Endothelial cell of hepatic sinusoid (primary cell): ENCODE measurements at regions not wholly inside any gene's neighbourhood (a gene's known extent, or its start where the extent isn't known, plus 50 kb on each side); places are given as distances from the start of the nearest gene placed in this dataset.
"Not testable (repeated sequence)": the region's sequence is repeated elsewhere in the genome, so short reads cannot be mapped to it uniquely, and the experiment has no call there.

ENCODE experiments used
- in situ Hi-C: cut with HindIII; loops from 2 replicates; pipeline ENCODE4 v1.10.0; 2017; ENCODE audit warnings: low sequenced_read_pairs

- in situ Hi-C loops = no loop called here
These were observed 480.1 kb upstream of the SMARCA2 start for GRCh38 chr9:1535051-1535450.

GRCh38 chr9:1535599-1535998 is 479.5 kb upstream of the SMARCA2 start:
- in situ Hi-C loops = no loop called here

- in situ Hi-C loops = no loop called here
These were observed 478.5 kb upstream of the SMARCA2 start for GRCh38 chr9:1536522-1537170.

GRCh38 chr9:1538301-1538700 is 476.8 kb upstream of the SMARCA2 start:
- in situ Hi-C loops = no loop called here

GRCh38 chr9:1539216-1539615 is 475.9 kb upstream of the SMARCA2 start:
- in situ Hi-C loops = no loop called here

- in situ Hi-C loops = no loop called here
These were observed 464.5 kb upstream of the SMARCA2 start for GRCh38 chr9:1550636-1551035.

- in situ Hi-C loops = no loop called here
These were observed 460.8 kb upstream of the SMARCA2 start for GRCh38 chr9:1554081-1555035.

- in situ Hi-C loops = not testable (repeated sequence)
These were observed 456.5 kb upstream of the SMARCA2 start for GRCh38 chr9:1558666-1559065.

GRCh38 chr9:1575939-1576338 is 439.2 kb upstream of the SMARCA2 start:
- in situ Hi-C loops = no loop called here

- in situ Hi-C loops = no loop called here
These were observed 434.9 kb upstream of the SMARCA2 start for GRCh38 chr9:1580215-1580614.

GRCh38 chr9:1581926-1582325 is 433.2 kb upstream of the SMARCA2 start:
- in situ Hi-C loops = no loop called here

- in situ Hi-C loops = no loop called here
These were observed 423.8 kb upstream of the SMARCA2 start for GRCh38 chr9:1591310-1591709.

GRCh38 chr9:1598270-1598669 is 416.9 kb upstream of the SMARCA2 start:
- in situ Hi-C loops = no loop called here

GRCh38 chr9:1599961-1600360 is 415.2 kb upstream of the SMARCA2 start:
- in situ Hi-C loops = no loop called here

GRCh38 chr9:1604942-1605560 is 410.1 kb upstream of the SMARCA2 start:
- in situ Hi-C loops = loop anchor here (5.0 kb wide), 1 partner anchor 42 kb away; no protein-coding TSS in a partner anchor

- in situ Hi-C loops = loop anchor here (5.0 kb wide), 1 partner anchor 41 kb away; no protein-coding TSS in a partner anchor
These were observed 408.9 kb upstream of the SMARCA2 start for GRCh38 chr9:1606253-1606652.

GRCh38 chr9:1612886-1613285 is 402.3 kb upstream of the SMARCA2 start:
- in situ Hi-C loops = no loop called here

- in situ Hi-C loops = no loop called here
These were observed 397.7 kb upstream of the SMARCA2 start for GRCh38 chr9:1617419-1617818.

- in situ Hi-C loops = no loop called here
These were observed 395.0 kb upstream of the SMARCA2 start for GRCh38 chr9:1619915-1620710.

GRCh38 chr9:1637401-1637800 is 377.7 kb upstream of the SMARCA2 start:
- in situ Hi-C loops = no loop called here

- in situ Hi-C loops = no loop called here
These were observed 376.0 kb upstream of the SMARCA2 start for GRCh38 chr9:1639166-1639565.
